Endothelial cell of umbilical vein (primary cell): ENCODE measurements at regions not wholly inside any gene's neighbourhood (a gene's known extent, or its start where the extent isn't known, plus 50 kb on each side); places are given as distances from the start of the nearest gene placed in this dataset.

ENCODE experiments used
- BruUV-seq: library from RNA; stranded (reverse); fragments of 400-500 nt; replicated peaks from 2 replicates; lab custom pipeline; 2021; lab: Mats Ljungman, UMichigan
- CTCF ChIA-PET: fragments of 300-600, 350-600 bp; sonication (Branson Sonifier 250); formaldehyde crosslinking; loops from one replicate; lab custom pipeline; 2021; ENCODE audit warnings: antibody characterized with exemption, inconsistent platforms; lab: Charles Lee
- POLR2A ChIA-PET: fragments of 300-600, 350-600 bp; sonication (Branson Sonifier 250); formaldehyde crosslinking; loops from one replicate; lab custom pipeline; 2021; ENCODE audit warnings: antibody characterized with exemption, inconsistent platforms; lab: Charles Lee
- DNase-seq: peaks from one replicate; pipeline ENCODE4 v3.0.0-alpha.2; 2011; ENCODE audit warnings: low read depth, low spot score
- FAIRE-seq: peaks from 2 replicates; lab custom pipeline; 2011; peaks lifted over from hg19 to GRCh38; lab: Jason Lieb, UNC
- H2AFZ ChIP-seq: 2 replicates; pipeline ENCODE4 v1.6.0; 2012; ENCODE audit warnings: low read depth, low read length, control low read depth, inconsistent platforms
- H3K27ac ChIP-seq: 2 replicates; pipeline ENCODE4 v1.5.1; 2011; ENCODE audit warnings: low read depth, mild to moderate bottlenecking, control low read depth, low read length, moderate library complexity; ENCODE audit not compliant: insufficient read depth
- H3K27me3 ChIP-seq, 2 experiments: 2 replicates each; pipeline versions ENCODE4 v1.6.0 to v1.6.1; 2011; ENCODE audit warnings: low read length in 2 of 2, mixed read lengths in 1 of 2; ENCODE audit not compliant: control insufficient read depth in 2 of 2, insufficient read depth in 2 of 2
- H3K36me3 ChIP-seq, 2 experiments: 2 replicates in 1 of 2; 3 replicates in 1 of 2; pipeline ENCODE4 v1.5.1; 2011; ENCODE audit warnings: low read length in 2 of 2, mild to moderate bottlenecking in 1 of 2, moderate library complexity in 1 of 2; ENCODE audit not compliant: control insufficient read depth in 2 of 2, insufficient read depth in 2 of 2; ENCODE audit errors: extremely low read depth in 1 of 2
- H3K4me1 ChIP-seq: 3 replicates; pipeline ENCODE4 v1.5.1; 2011; ENCODE audit warnings: mild to moderate bottlenecking, low read length; ENCODE audit not compliant: control insufficient read depth, insufficient read depth; ENCODE audit errors: extremely low read depth
- H3K4me2 ChIP-seq: 2 replicates; pipeline ENCODE4 v1.6.1; 2011; ENCODE audit warnings: low read length, control low read depth, mixed read lengths; ENCODE audit not compliant: insufficient read depth
- H3K4me3 ChIP-seq, 3 experiments: fragments of 200-600 bp in 1 of 3; sonication (generic), shearing (Covaris generic) in 1 of 3; replicated peaks in 1 of 3; 2 replicates each; pipeline ENCODE4 v1.5.1; 2011 to 2016; ENCODE audit warnings: control low read depth in 3 of 3, low read length in 3 of 3, mild to moderate bottlenecking in 2 of 3, inconsistent platforms in 1 of 3, low read depth in 1 of 3, moderate library complexity in 1 of 3; ENCODE audit not compliant: insufficient read depth in 1 of 3
- H3K79me2 ChIP-seq: 2 replicates; pipeline ENCODE4 v1.6.0; 2012; ENCODE audit warnings: low read length, inconsistent platforms; ENCODE audit not compliant: control insufficient read depth, insufficient read depth
- H3K9ac ChIP-seq: replicated peaks from 2 replicates; pipeline ENCODE3; 2011; ENCODE audit warnings: low read length, control low read depth; ENCODE audit not compliant: insufficient read depth; ENCODE audit errors: extremely low read depth
- H3K9me1 ChIP-seq: replicated peaks from 3 replicates; pipeline ENCODE4 v1.6.0; 2011; ENCODE audit warnings: mild to moderate bottlenecking, low read length; ENCODE audit not compliant: control insufficient read depth, insufficient read depth; ENCODE audit errors: extremely low read depth
- H3K9me3 ChIP-seq: replicated peaks from 2 replicates; pipeline ENCODE4 v1.5.1; 2012; ENCODE audit warnings: low read length, inconsistent platforms; ENCODE audit not compliant: control insufficient read depth, insufficient read depth
- H4K20me1 ChIP-seq: replicated peaks from 2 replicates; pipeline ENCODE3; 2011; ENCODE audit warnings: mild to moderate bottlenecking, low read length; ENCODE audit not compliant: control insufficient read depth, insufficient read depth; ENCODE audit errors: extremely low read depth
- CTCF ChIP-seq, 2 donors: IDR thresholded peaks; 1 replicate in 1 of 2; 2 replicates in 1 of 2; pipeline ENCODE4 v1.5.1; 2011; ENCODE audit warnings: low read length in 2 of 2, mild to moderate bottlenecking in 2 of 2, moderate library complexity in 2 of 2, control low read depth in 1 of 2, inconsistent platforms in 1 of 2, low read depth in 1 of 2; ENCODE audit not compliant: insufficient read depth in 1 of 2; ENCODE audit errors: extremely low read depth in 1 of 2
- EZH2 ChIP-seq: IDR thresholded peaks from 2 replicates; pipeline ENCODE4 v1.6.1; 2012; ENCODE audit warnings: borderline replicate concordance, low read depth, mild to moderate bottlenecking, moderate library complexity, low read length, inconsistent platforms; ENCODE audit not compliant: severe bottlenecking
- FOS ChIP-seq: IDR thresholded peaks from 2 replicates; pipeline ENCODE4 v1.6.1; 2011; ENCODE audit warnings: mild to moderate bottlenecking, low read length, moderate library complexity, borderline replicate concordance; ENCODE audit not compliant: insufficient read depth
- GATA2 ChIP-seq: IDR thresholded peaks from 2 replicates; pipeline ENCODE4 v1.7.0; 2011; ENCODE audit warnings: low read depth, mild to moderate bottlenecking, moderate library complexity, mixed read lengths, low read length; ENCODE audit not compliant: insufficient read length, insufficient read depth
- JUN ChIP-seq: IDR thresholded peaks from 2 replicates; pipeline ENCODE4 v1.6.1; 2011; ENCODE audit warnings: borderline replicate concordance, low read depth; ENCODE audit not compliant: insufficient read length, insufficient read depth
- MAX ChIP-seq: IDR thresholded peaks from 2 replicates; pipeline ENCODE4 v1.6.1; 2011; ENCODE audit not compliant: insufficient read depth, insufficient read length
- MYC ChIP-seq: IDR thresholded peaks from one replicate; pipeline ENCODE4 v1.6.1; 2011; ENCODE audit warnings: mild to moderate bottlenecking, low read depth, low read length
- POLR2A ChIP-seq: IDR thresholded peaks from 2 replicates; pipeline ENCODE4 v1.6.1; 2012; ENCODE audit warnings: low read depth, mild to moderate bottlenecking, control low read depth, low read length
- POLR2AphosphoS5 ChIP-seq: IDR thresholded peaks from 2 replicates; pipeline ENCODE4 v1.6.1; 2012; ENCODE audit warnings: low read depth, mild to moderate bottlenecking, control low read depth, low read length, moderate library complexity; ENCODE audit not compliant: insufficient read depth
- dilution Hi-C: fragments of 300-500 bp; cut with MboI; formaldehyde crosslinking; loops from one replicate; pipeline ENCODE4 v1.15.0; 2019; ENCODE audit warnings: low sequenced_read_pairs; ENCODE audit not compliant: extremely low pct_ligation_motif_present
- intact Hi-C: fragments of 100-400 bp; cut with micrococcal nuclease; formaldehyde crosslinking; loops from one replicate; pipeline ENCODE4 v1.10.0; 2022

GRCh38 chr1:83109692-83110091 lies 889.2 kb downstream of the TTLL7 start:
- ChIA-PET POLR2A (no interaction called here), CTCF (interaction anchor here (0.7 kb wide), 1 partner anchor 687 kb away, joined by 4 read pairs; no protein-coding TSS in a partner anchor)
- intact Hi-C loops = no loop called here
- no TSS peak for BruUV-seq
- H3K4me3 ChIP-seq = no peak overlapping the region
- no peak overlapping the region for H3K9ac ChIP-seq
- dilution Hi-C loops = no loop called here
- no peaks in the 10 kb centered on the region for H4K20me1 ChIP-seq
- H3K9me1 ChIP-seq = no peaks in the 10 kb centered on the region
- H3K36me3 ChIP-seq = no peaks in the 10 kb centered on the region
- no peak overlapping the region for H3K27ac ChIP-seq
- DNase-seq (no peak), FAIRE-seq (no peak)
- no peak for TF ChIP-seq POLR2A
- no peak for TF ChIP-seq CTCF (IDR thresholded peaks at IDR 0.05; ENCODE audit: extremely low read depth in 1 of 2, insufficient read depth in 1 of 2, low read depth in 1 of 2, low read length in 2 of 2)
- no peaks in the 10 kb centered on the region for H3K79me2 ChIP-seq
- no peaks in the 10 kb centered on the region for H3K4me1 ChIP-seq
- H3K4me2 ChIP-seq = no peak overlapping the region
- H3K9me3 ChIP-seq = no peaks in the 10 kb centered on the region
- H3K27me3 ChIP-seq = no peaks in the 10 kb centered on the region
- no peak overlapping the region for H2AFZ ChIP-seq

GRCh38 chr1:83104558-83104957 lies 894.4 kb downstream of the TTLL7 start:
- Histone ChIP-seq H3K4me1 (no peaks in the 10 kb centered on the region), H3K27ac (no peak overlapping the region), H3K9me3 (no peaks in the 10 kb centered on the region), H3K79me2 (no peaks in the 10 kb centered on the region), H4K20me1 (no peaks in the 10 kb centered on the region), H3K4me3 (no peak overlapping the region), H3K9ac (no peak overlapping the region), H2AFZ (no peak overlapping the region), H3K36me3 (no peaks in the 10 kb centered on the region), H3K9me1 (no peaks in the 10 kb centered on the region), H3K4me2 (no peak overlapping the region), H3K27me3 (no peaks in the 10 kb centered on the region)
- no peak for DNase-seq
- TF ChIP-seq POLR2AphosphoS5 (no peak), CTCF (IDR thresholded peaks at IDR 0.05; ENCODE audit: extremely low read depth in 1 of 2, insufficient read depth in 1 of 2, low read depth in 1 of 2, low read length in 2 of 2) (no peak), MAX (no peak), POLR2A (no peak), FOS (no peak), JUN (no peak), MYC (no peak), EZH2 (no peak), GATA2 (no peak)
- dilution Hi-C loops = no loop called here
- intact Hi-C loops = no loop called here
- BruUV-seq = no TSS peak
- ChIA-PET CTCF (no interaction called here), POLR2A (no interaction called here)
- no peak for FAIRE-seq
